ENCODE measurements at regions not wholly inside any gene's neighbourhood (a gene's known extent, or its start where the extent isn't known, plus 50 kb on each side); places are given as distances from the start of the nearest gene placed in this dataset.

GRCh38 chr21:14797543-14797942, 251.4 kb upstream of the SAMSN1 start:
- TF ChIP-seq CTCF (IDR thresholded peaks at IDR 0.05), result no peak
- no peak for TF ChIP-seq POLR2A (IDR thresholded peaks at IDR 0.05)
